Adrenal gland (tissue), 9 donors: ENCODE measurements at regions not wholly inside any gene's neighbourhood (a gene's known extent, or its start where the extent isn't known, plus 50 kb on each side); places are given as distances from the start of the nearest gene placed in this dataset.
"Not testable (repeated sequence)": the region's sequence is repeated elsewhere in the genome, so short reads cannot be mapped to it uniquely, and the experiment has no call there.

Experiments used
- DNase-seq, 7 donors: peaks; one replicate each; pipeline ENCODE4 v3.0.0-alpha.2; 2019 to 2020
- H3K27ac ChIP-seq, 5 donors: fragments of 200-600 bp; sonication (generic) in 4 of 5; 1 replicate in 3 of 5; 2 replicates in 2 of 5; pipeline versions ENCODE4 v1.5.1 to v1.8.0; 2016 to 2020; ENCODE audit warnings: mild to moderate bottlenecking in 1 of 5
- H3K27me3 ChIP-seq: fragments of 200-600 bp; 2 replicates; pipeline ENCODE4 v1.8.0; 2021
- H3K36me3 ChIP-seq, 2 donors: fragments of 200-600 bp; replicated peaks in 1 of 2; 1 replicate in 1 of 2; 2 replicates in 1 of 2; pipeline versions ENCODE4 v1.5.1 to v1.8.0; 2018 to 2022
- H3K4me1 ChIP-seq, 2 donors: fragments of 200-600 bp; replicated peaks in 1 of 2; 1 replicate in 1 of 2; 2 replicates in 1 of 2; pipeline versions ENCODE4 v1.5.1 to v1.8.0; 2018 to 2021
- H3K4me3 ChIP-seq, 4 donors: fragments of 200-600 bp; sonication (generic) in 3 of 4; one replicate each; pipeline ENCODE4 v1.5.1; 2016 to 2018
- H3K9me3 ChIP-seq, 3 donors: fragments of 200-600 bp; sonication (generic) in 1 of 3; replicated peaks in 1 of 3; 1 replicate in 2 of 3; 2 replicates in 1 of 3; pipeline versions ENCODE4 v1.5.1 to v1.8.0; 2016 to 2021
- POLR2A ChIP-seq, 2 donors: fragments of 450-650 bp; IDR thresholded peaks; one replicate each; pipeline ENCODE4 v1.6.1; 2017; ENCODE audit warnings: antibody characterized with exemption in 2 of 2, mild to moderate bottlenecking in 2 of 2, moderate library complexity in 1 of 2
- WGBS, 4 donors: extraction: QIAGEN DNeasy Blood & Tissue Kit in 2 of 4; methylation state at CpG; one replicate each; pipeline versions ENCODE4 v1.1.5 to v1.1.7; 2013 to 2017; 5-methylcytosine and 5-hydroxymethylcytosine counted together
- intact Hi-C, 2 donors: fragments of 100-400 bp; cut with DNase I; formaldehyde crosslinking; loops; one replicate each; pipeline versions ENCODE4 v1.14.1 to v1.15.0; 2022 to 2023
- TF ChIP-seq, protein P1 (sequence below), 6 experiments: fragments of 450-650 bp in 4 of 6; fragments of 200-600 bp in 2 of 6; sonication (generic) in 1 of 6; IDR thresholded peaks; 1 replicate in 5 of 6; 2 replicates in 1 of 6; pipeline versions ENCODE4 v1.5.1 to v1.8.0; 2016 to 2021; ENCODE audit warnings: antibody characterized with exemption in 6 of 6, mild to moderate bottlenecking in 2 of 6, moderate library complexity in 1 of 6
- donor health status: healthy with polysubstance abuse.
- donor health status: Bipolar disorder and iron deficiency.
- donor health status: DM: yes; HTN: yes; CAD: no.
- donor health status: DM: no; HTN: no; CAD: no.
- donor health status: DM: no; HTN: no; CAD: no.

GRCh38 chr11:89625171-89625570 is 84.9 kb upstream of the TRIM77 start:
- Histone ChIP-seq H3K27me3 (no peaks in the 10 kb centered on the region), H3K4me3 (no peak overlapping the region), H3K27ac (no peak overlapping the region), H3K36me3 (no peaks in the 10 kb centered on the region), H3K4me1 (no peaks in the 10 kb centered on the region), H3K9me3 (no peaks in the 10 kb centered on the region)
- intact Hi-C loops: no loop called here
- no peak for DNase-seq
- WGBS, 4 donors: 75 to 81% (median 79%) methylated on average over 6 of the region's 6 CpGs
- TF ChIP-seq, protein P1, sequence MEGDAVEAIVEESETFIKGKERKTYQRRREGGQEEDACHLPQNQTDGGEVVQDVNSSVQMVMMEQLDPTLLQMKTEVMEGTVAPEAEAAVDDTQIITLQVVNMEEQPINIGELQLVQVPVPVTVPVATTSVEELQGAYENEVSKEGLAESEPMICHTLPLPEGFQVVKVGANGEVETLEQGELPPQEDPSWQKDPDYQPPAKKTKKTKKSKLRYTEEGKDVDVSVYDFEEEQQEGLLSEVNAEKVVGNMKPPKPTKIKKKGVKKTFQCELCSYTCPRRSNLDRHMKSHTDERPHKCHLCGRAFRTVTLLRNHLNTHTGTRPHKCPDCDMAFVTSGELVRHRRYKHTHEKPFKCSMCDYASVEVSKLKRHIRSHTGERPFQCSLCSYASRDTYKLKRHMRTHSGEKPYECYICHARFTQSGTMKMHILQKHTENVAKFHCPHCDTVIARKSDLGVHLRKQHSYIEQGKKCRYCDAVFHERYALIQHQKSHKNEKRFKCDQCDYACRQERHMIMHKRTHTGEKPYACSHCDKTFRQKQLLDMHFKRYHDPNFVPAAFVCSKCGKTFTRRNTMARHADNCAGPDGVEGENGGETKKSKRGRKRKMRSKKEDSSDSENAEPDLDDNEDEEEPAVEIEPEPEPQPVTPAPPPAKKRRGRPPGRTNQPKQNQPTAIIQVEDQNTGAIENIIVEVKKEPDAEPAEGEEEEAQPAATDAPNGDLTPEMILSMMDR (IDR thresholded peaks at IDR 0.05): no peak
- TF ChIP-seq POLR2A (IDR thresholded peaks at IDR 0.05): no peak

DNA sequence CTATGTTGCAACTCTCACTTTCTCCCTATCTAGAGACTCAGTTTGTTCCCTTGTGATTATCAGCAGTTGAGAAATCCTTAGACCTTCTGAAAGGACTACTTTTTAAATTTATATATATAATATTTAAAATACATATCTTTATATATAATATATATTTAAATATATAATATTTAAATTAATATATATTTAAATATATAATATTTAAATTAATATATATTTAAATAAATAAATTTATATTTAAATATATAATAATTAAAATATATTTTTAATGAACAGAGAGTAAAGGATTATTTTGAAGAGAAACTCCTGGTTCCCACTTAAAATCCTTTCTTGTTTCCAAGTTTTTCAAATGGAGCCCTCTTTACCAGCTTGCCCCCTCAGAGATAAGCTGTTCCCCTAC is 83.7 kb upstream of the TRIM77 start:
- DNase-seq: no peak
- H3K4me3 ChIP-seq: no peak overlapping the region

DNA sequence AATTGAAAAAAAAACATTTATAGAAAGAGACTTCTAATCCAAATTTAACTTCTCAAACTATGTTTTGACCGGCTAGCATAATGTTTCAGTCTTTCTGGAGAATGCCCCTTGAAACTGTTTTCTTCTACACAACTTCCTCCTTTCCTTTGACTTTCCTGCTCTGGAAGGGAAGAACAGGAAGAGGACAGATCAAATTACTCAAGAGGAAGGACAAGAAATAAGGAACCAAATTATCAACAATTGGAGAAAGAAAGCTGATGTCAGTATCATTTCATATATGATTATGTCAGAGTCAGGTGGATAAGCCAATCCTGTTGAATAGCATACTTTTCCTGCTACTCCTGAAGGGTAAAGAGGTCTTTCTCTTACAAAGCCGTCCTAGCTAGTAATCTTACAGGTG is 83.2 kb upstream of the TRIM77 start:
- H3K4me1 ChIP-seq, DNase-seq, H3K9me3 ChIP-seq, H3K27ac ChIP-seq, H3K4me3 ChIP-seq, intact Hi-C loops, H3K36me3 ChIP-seq, H3K27me3 ChIP-seq: not testable (repeated sequence)
- WGBS, 4 donors: 52 to 64% (median 56%) methylated on average over 2 of the region's 2 CpGs

More for the DNA sequence above, 83.7 kb upstream of the TRIM77 start:
- Histone ChIP-seq H3K9me3 (no peaks in the 10 kb centered on the region), H3K27ac (no peak overlapping the region), H3K4me1 (no peaks in the 10 kb centered on the region), H3K36me3 (no peaks in the 10 kb centered on the region), H3K27me3 (no peaks in the 10 kb centered on the region)
- intact Hi-C loops: no loop called here
- no peak for TF ChIP-seq POLR2A (IDR thresholded peaks at IDR 0.05)
- TF ChIP-seq, protein P1 (IDR thresholded peaks at IDR 0.05): no peak

DNA sequence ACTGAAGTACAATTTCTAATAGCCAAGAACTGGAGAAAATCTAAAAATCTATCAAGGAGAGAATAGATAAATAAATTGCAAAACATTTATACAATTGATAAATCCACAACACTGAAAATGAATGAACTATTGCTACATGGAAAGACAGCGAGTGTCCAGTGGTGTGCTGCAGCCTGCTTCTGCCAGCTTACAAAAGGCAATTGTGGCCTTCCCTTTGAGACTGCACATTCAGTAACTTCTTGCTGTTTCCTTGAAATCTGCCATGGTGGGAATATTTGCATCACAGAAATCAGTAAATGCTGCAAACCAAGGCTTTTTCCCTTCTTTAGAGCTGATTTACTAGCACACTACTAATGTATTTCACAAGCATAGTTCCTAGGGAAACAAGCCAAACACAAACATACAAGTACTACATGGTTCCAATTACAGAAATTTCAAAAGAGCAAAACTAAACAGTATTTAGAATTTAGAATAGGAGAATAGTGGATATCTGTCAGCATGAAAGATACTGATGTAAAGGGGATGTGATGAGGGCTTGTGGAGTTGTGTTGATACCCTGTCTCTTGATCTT is 76.9 kb upstream of the TRIM77 start:
- DNase-seq: no peak
- 67 to 84% (median 75%) methylated on average over 1 of the region's 1 CpG for WGBS, 4 donors
- intact Hi-C loops: no loop called here
- no peaks in the 10 kb centered on the region for H3K4me1 ChIP-seq
- no peaks in the 10 kb centered on the region for H3K9me3 ChIP-seq
- no peaks in the 10 kb centered on the region for H3K36me3 ChIP-seq
- H3K27ac ChIP-seq: no peak overlapping the region
- H3K27me3 ChIP-seq: no peaks in the 10 kb centered on the region
- no peak overlapping the region for H3K4me3 ChIP-seq
- TF ChIP-seq, protein P1 (IDR thresholded peaks at IDR 0.05): no peak
- TF ChIP-seq POLR2A (IDR thresholded peaks at IDR 0.05): no peak

GRCh38 chr11:89640777-89641176 is 69.3 kb upstream of the TRIM77 start:
- intact Hi-C loops: not testable (repeated sequence)

GRCh38 chr11:89648232-89648631 is 61.9 kb upstream of the TRIM77 start:
- H3K4me3 ChIP-seq, H3K4me1 ChIP-seq, H3K9me3 ChIP-seq, H3K27me3 ChIP-seq, H3K27ac ChIP-seq, H3K36me3 ChIP-seq, intact Hi-C loops, DNase-seq: not testable (repeated sequence)
- 57 to 73% (median 61%) methylated on average over 1 of the region's 1 CpG for WGBS, 4 donors

More at GRCh38 chr11:89640777-89641176, 69.3 kb upstream of the TRIM77 start:
- H3K4me1 ChIP-seq, H3K27ac ChIP-seq, H3K4me3 ChIP-seq, H3K27me3 ChIP-seq, DNase-seq, H3K36me3 ChIP-seq, H3K9me3 ChIP-seq: not testable (repeated sequence)
- WGBS, 4 donors: 70 to 88% (median 76%) methylated on average over 3 of the region's 3 CpGs

DNA sequence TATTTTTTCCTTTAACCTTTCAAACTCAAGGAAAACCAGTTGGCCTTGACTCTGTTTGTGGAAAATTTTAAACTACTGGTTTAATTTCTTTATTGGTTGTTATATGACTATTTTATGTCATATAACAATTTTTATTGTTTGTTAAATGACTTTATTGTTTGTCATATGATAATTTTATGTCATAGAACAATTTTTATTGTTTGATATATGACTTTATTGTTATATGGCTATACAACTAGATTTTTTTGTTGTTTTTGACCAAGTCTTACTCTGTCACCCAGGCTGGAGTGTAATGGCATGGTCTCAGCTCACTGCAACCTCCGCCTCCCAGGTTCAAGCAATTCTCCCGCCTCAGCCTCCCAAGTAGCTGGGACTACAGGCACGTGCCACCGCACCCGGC is 61.1 kb upstream of the TRIM77 start:
- WGBS, 4 donors: 90 to 95% (median 92%) methylated on average over 5 of the region's 5 CpGs
- H3K9me3 ChIP-seq, H3K27me3 ChIP-seq, DNase-seq, intact Hi-C loops, H3K4me3 ChIP-seq, H3K36me3 ChIP-seq, H3K4me1 ChIP-seq, H3K27ac ChIP-seq: not testable (repeated sequence)

DNA sequence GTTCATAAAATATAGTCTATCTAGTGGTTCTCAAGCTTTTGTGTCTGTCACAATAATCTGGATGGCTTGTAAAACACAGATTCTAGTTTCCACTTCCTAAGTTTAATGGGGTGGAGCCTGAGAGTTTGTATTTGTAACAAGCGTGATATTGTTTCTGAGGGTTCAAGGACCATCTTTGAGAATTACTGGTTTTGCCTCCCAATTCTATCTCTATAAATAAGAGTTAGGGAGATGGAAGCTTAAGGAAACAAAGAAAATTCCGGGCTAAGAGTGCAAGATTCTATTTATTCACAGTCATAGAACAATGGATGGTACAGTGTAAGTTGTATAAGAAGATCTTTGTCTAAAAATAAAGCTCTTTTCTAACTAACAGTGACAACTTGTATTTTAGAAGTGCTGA is 55.4 kb upstream of the TRIM77 start:
- H3K4me1 ChIP-seq, H3K27ac ChIP-seq, H3K27me3 ChIP-seq, DNase-seq, intact Hi-C loops, H3K36me3 ChIP-seq, H3K9me3 ChIP-seq, H3K4me3 ChIP-seq: not testable (repeated sequence)
- 52 to 60% (median 59%) methylated on average over 2 of the region's 2 CpGs for WGBS, 4 donors

GRCh38 chr11:89658767-89659166 is 51.3 kb upstream of the TRIM77 start:
- intact Hi-C loops, H3K27ac ChIP-seq, H3K27me3 ChIP-seq, DNase-seq, H3K9me3 ChIP-seq, H3K4me3 ChIP-seq, H3K4me1 ChIP-seq, H3K36me3 ChIP-seq: not testable (repeated sequence)
